Dendritic cell treated with granulocyte-macrophage colony-stimulating factor and Interleukin-4, amounts not matched to agents 40 ng/mL and 50 ng/mL, for 4 days (primary cell): ENCODE measurements at regions not wholly inside any gene's neighbourhood (a gene's known extent, or its start where the extent isn't known, plus 50 kb on each side); places are given as distances from the start of the nearest gene placed in this dataset.

Experiments
- H3K27ac Mint-ChIP-seq: one replicate; pipeline ENCODE4 v1.8.0; 2022; ENCODE audit warnings: mild to moderate bottlenecking, mixed read lengths
- H3K27me3 Mint-ChIP-seq: one replicate; pipeline ENCODE4 v1.8.0; 2022; ENCODE audit warnings: mild to moderate bottlenecking, mixed read lengths
- H3K36me3 Mint-ChIP-seq: one replicate; pipeline ENCODE4 v1.8.0; 2022; ENCODE audit warnings: low read depth, mixed read lengths
- H3K4me1 Mint-ChIP-seq: one replicate; pipeline ENCODE4 v1.8.0; 2022; ENCODE audit warnings: low read depth, mixed read lengths
- H3K4me3 Mint-ChIP-seq: one replicate; pipeline ENCODE4 v1.8.0; 2022; ENCODE audit warnings: mild to moderate bottlenecking, moderate library complexity, mixed read lengths
- H3K9me3 Mint-ChIP-seq: one replicate; pipeline ENCODE4 v1.8.0; 2022; ENCODE audit warnings: mixed read lengths
- intact Hi-C: fragments of 100-400 bp; cut with micrococcal nuclease; formaldehyde crosslinking; loops from one replicate; pipeline ENCODE4 v1.15.0; 2022

DNA sequence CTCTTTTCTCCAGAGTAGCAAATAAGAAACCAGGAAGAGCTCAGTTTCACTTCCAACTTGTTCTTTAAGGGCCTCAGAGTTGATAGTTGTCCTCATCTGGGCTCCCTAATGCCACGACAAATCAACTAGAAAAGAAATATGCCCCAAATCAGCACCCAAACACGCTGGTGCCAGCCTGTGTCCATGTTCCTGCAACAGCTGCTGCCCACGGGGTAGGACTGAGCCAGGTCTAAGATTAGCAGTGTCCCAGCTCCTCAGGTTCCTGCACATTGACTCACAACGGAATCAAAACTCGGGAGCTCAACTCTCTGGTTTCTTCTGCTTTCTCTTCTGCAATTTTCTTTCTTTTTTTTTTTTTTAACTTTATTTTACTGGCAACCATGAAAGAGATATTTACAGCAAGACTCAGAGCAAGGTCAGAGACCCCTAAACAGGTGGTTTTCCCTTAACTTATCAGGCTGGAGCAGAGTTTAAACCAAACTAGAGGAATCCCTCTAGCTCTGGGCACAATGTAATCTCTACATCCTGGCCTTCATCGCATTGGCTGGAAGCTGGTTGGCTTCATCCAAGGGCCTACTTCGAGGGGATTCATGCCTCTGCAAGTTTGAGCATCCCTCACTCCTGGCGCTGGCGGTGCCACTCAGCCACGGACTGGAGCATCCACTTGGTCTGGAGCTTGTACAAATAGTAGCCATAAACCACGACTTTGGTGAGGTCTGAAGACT is 126.1 kb downstream of the PFKFB3 start:
- Mint-ChIP-seq H3K36me3 (peaks cover 7% of the 10 kb centered on the region), H3K4me1 (peaks cover 25% of the 10 kb centered on the region), H3K27me3 (no peaks in the 10 kb centered on the region), H3K27ac (peak overlapping the region; percentile 88), H3K4me3 (peak overlapping the region; percentile 66), H3K9me3 (peaks cover 10% of the 10 kb centered on the region)
- intact Hi-C loops: no loop called here

DNA sequence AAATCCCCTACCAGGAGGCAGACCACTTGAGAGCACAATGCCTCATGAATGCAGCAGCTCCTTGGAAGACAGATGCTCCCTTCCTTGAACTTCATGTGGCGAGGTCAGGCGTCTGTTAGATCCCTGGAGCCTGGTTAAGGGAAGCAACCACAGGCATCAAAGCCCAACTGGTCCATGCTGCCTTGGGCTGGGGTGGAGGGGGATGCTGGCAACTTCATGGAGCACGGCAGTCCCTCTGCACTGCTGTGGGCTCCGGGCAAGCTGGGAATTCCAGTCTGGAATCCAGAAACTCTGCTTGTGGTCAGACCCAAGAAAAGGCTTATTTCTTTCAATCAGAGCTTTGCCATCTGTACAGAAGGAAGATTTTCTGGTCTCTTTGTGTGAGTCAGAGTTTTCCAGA is 130.4 kb downstream of the PFKFB3 start:
- Mint-ChIP-seq H3K4me1 (peaks cover 21% of the 10 kb centered on the region), H3K27me3 (no peaks in the 10 kb centered on the region), H3K27ac (no peak overlapping the region), H3K4me3 (no peak overlapping the region), H3K36me3 (peaks cover 7% of the 10 kb centered on the region), H3K9me3 (peaks cover 14% of the 10 kb centered on the region)
- intact Hi-C loops: no loop called here

DNA sequence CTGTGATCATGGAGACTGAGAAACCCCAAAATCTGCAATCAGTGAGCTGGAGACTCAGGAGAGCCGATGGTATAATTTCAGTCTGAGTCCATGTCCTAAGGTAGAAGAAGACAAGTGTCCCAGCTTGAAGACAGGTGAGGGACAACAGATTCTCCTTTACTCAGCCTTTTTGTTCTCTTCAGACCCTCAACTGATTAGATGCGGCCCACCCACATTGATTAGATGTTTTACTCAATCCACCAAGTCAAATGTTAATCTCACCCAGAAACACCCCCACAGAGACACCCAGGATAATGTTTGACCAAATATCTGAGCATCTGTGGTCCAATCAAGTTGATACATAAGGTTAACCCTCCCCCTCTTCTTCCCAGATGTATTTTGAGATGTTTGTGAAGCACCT is 131.2 kb downstream of the PFKFB3 start:
- intact Hi-C loops: no loop called here
- Mint-ChIP-seq H3K4me3 (no peak overlapping the region), H3K4me1 (peaks cover 12% of the 10 kb centered on the region), H3K27ac (no peak overlapping the region), H3K36me3 (peaks cover 7% of the 10 kb centered on the region), H3K9me3 (peaks cover 14% of the 10 kb centered on the region), H3K27me3 (no peaks in the 10 kb centered on the region)

DNA sequence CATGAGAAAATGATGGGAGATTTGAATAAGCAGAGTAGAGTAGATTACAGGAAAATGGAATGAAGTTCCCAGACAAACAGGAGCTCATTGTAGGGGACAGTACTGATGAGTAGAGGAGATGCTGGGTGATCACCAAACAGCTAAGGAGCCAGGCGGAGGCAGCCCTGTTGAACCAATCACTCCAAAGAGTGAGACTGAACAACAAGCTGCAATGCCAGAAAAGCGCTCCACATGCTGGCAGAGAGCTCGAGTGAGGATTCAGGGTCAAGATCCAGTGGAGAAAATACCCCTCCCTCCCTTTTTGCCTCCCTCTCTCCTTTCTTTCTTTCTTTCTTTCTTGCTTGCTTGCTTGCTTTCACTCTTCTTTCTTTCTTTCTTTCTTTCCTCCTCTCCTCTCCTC is 133.3 kb downstream of the PFKFB3 start:
- H3K27ac Mint-ChIP-seq: no peak overlapping the region
- no peaks in the 10 kb centered on the region for H3K27me3 Mint-ChIP-seq
- intact Hi-C loops: no loop called here
- no peaks in the 10 kb centered on the region for H3K4me1 Mint-ChIP-seq
- no peak overlapping the region for H3K4me3 Mint-ChIP-seq
- H3K9me3 Mint-ChIP-seq: peaks cover 14% of the 10 kb centered on the region
- peaks cover 7% of the 10 kb centered on the region for H3K36me3 Mint-ChIP-seq

GRCh38 chr10:6337382-6337781 is 134.7 kb downstream of the PFKFB3 start:
- Mint-ChIP-seq H3K36me3 (peaks cover 7% of the 10 kb centered on the region), H3K4me1 (no peaks in the 10 kb centered on the region), H3K9me3 (peaks cover 14% of the 10 kb centered on the region), H3K27me3 (peaks cover 2% of the 10 kb centered on the region), H3K4me3 (no peak overlapping the region), H3K27ac (no peak overlapping the region)
- intact Hi-C loops: no loop called here

- H3K36me3 Mint-ChIP-seq: peaks cover 4% of the 10 kb centered on the region
- H3K9me3 Mint-ChIP-seq: peaks cover 9% of the 10 kb centered on the region
- peaks cover 2% of the 10 kb centered on the region for H3K27me3 Mint-ChIP-seq
- no peak overlapping the region for H3K4me3 Mint-ChIP-seq
- H3K27ac Mint-ChIP-seq: no peak overlapping the region
- intact Hi-C loops: no loop called here
- H3K4me1 Mint-ChIP-seq: no peaks in the 10 kb centered on the region
These were observed 135.6 kb downstream of the PFKFB3 start for GRCh38 chr10:6338361-6338760.

- Mint-ChIP-seq H3K4me1 (no peaks in the 10 kb centered on the region), H3K4me3 (no peak overlapping the region), H3K9me3 (no peaks in the 10 kb centered on the region), H3K27me3 (peaks cover 2% of the 10 kb centered on the region), H3K36me3 (no peaks in the 10 kb centered on the region), H3K27ac (no peak overlapping the region)
- intact Hi-C loops: no loop called here
These were observed 137.2 kb downstream of the PFKFB3 start for GRCh38 chr10:6339891-6340290.

DNA sequence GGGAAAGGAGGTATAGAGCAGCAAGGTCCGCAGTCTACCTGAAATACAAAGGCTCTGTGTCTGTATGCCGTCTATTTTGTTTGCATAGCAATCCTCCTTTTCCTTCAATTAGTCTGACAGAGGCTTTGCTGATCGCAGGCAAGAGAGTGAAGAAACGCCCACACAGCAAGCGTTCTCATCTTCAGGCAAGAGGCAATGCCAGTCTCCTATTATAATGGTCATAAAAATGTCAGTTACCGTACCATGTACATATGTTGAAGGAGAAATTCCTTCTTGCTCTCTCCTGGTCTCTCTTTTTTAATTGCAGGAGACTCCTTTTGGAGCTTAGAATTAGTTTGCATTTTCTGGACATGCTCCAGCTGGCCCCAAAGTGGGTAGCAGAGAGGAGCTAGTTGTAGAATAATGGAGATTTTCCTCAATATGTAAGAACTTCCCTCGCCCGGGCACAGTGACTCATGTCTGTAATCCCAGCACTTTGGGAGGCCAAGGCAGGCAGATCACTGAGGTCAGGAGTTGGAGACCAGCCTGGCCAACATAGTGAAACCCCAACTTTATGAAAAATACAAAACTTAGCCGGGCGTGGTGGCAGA is 139.5 kb downstream of the PFKFB3 start:
- Mint-ChIP-seq H3K4me1 (peaks cover 10% of the 10 kb centered on the region), H3K27ac (no peak overlapping the region), H3K9me3 (no peaks in the 10 kb centered on the region), H3K27me3 (peaks cover 2% of the 10 kb centered on the region), H3K36me3 (no peaks in the 10 kb centered on the region), H3K4me3 (no peak overlapping the region)
- intact Hi-C loops: no loop called here

- Mint-ChIP-seq H3K36me3 (no peaks in the 10 kb centered on the region), H3K27ac (no peak overlapping the region), H3K4me1 (peaks cover 23% of the 10 kb centered on the region), H3K4me3 (no peak overlapping the region), H3K27me3 (peaks cover 2% of the 10 kb centered on the region), H3K9me3 (no peaks in the 10 kb centered on the region)
- intact Hi-C loops: no loop called here
These were observed 140.7 kb downstream of the PFKFB3 start for GRCh38 chr10:6343305-6344010.

DNA sequence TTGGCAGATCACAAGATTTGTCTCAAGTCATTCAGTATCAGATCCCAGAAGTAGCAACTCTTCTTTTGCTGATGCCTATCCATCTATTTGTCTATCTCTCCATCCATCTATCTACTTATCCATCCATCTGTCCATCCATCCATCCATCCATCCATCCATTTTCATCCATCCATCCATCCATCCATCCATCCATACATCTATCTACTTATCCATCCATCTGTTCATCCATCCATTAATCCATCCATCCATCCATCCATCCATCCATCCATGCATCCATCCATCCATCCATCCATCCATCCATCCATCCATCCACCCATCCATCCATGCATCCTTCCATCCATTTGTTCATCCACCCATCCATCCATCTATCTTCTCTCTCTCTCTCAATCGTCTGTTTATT is 142.7 kb downstream of the PFKFB3 start:
- Mint-ChIP-seq H3K4me1 (peaks cover 38% of the 10 kb centered on the region), H3K27ac (no peak overlapping the region), H3K4me3 (no peak overlapping the region), H3K27me3 (peaks cover 2% of the 10 kb centered on the region), H3K36me3 (no peaks in the 10 kb centered on the region), H3K9me3 (no peaks in the 10 kb centered on the region)
- intact Hi-C loops: no loop called here

DNA sequence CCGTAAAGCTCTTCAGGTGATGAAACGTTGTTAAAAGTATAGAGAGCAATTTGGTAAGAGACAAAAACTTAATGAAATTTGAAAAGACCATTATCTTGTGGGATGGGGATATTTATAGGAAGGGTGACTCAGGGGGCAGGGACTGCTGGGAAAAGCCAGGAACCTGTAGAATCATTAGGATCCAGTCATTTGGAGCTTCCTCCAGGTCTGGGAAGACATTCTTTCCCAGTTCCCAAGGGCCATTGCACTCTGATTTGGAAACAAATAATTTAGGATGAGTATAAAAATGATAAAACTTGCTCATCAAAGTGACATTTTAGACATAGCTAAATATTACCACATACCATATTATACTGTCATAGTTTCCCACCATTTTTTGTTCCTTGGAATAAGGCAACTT is 143.9 kb downstream of the PFKFB3 start:
- Mint-ChIP-seq H3K4me1 (peaks cover 47% of the 10 kb centered on the region), H3K36me3 (no peaks in the 10 kb centered on the region), H3K4me3 (no peak overlapping the region), H3K9me3 (peaks cover 6% of the 10 kb centered on the region), H3K27me3 (peaks cover 2% of the 10 kb centered on the region), H3K27ac (no peak overlapping the region)
- intact Hi-C loops: no loop called here

GRCh38 chr10:6347391-6347951 is 144.7 kb downstream of the PFKFB3 start:
- Mint-ChIP-seq H3K4me1 (peaks cover 50% of the 10 kb centered on the region), H3K4me3 (no peak overlapping the region), H3K27me3 (no peaks in the 10 kb centered on the region), H3K36me3 (no peaks in the 10 kb centered on the region), H3K27ac (peak overlapping the region; percentile 73), H3K9me3 (peaks cover 9% of the 10 kb centered on the region)
- intact Hi-C loops: no loop called here

DNA sequence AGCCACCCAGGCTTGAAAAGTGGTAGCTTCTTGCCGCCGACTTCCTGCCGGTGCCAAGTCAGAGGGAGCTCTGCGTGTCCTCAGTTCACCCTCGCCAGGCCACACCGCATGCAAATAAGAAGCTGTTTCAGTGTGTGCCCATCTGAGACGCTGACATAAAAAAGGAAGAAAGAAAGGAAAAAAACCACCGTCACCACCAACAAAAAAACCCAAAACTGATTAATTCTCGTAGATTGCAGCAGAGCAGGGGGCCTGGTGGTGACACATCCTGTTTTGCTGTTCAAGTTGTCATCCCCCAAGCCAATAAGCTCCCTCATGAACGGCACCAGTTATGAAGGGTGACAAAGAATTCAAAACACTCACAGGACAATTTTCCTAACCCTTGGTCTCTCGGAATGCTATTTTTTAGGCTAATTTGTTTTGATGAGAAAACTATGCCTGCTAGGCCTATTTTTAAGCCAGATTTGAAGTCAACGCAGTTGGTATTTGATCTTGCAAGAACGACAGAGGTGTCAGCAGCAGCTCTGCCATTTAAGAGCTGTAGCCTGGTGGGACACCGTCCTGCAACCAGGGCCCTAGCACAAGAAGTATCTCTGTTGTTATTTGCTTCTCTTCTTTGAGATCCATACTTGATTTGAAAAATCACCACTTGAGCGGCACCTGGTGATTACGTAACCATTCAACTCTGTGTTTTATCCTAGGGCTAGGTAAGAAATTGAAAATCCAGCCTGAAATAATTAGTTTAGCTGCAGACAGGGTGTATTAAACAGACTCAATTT is 145.6 kb downstream of the PFKFB3 start:
- intact Hi-C loops: no loop called here
- Mint-ChIP-seq H3K4me1 (peaks cover 50% of the 10 kb centered on the region), H3K4me3 (peak overlapping the region; percentile 41), H3K27me3 (no peaks in the 10 kb centered on the region), H3K27ac (peak overlapping the region; percentile 73), H3K9me3 (peaks cover 9% of the 10 kb centered on the region), H3K36me3 (no peaks in the 10 kb centered on the region)
